ENCODE measurements at regions not wholly inside any gene's neighbourhood (a gene's known extent, or its start where the extent isn't known, plus 50 kb on each side); places are given as distances from the start of the nearest gene placed in this dataset.
"Not testable (repeated sequence)": the region's sequence is repeated elsewhere in the genome, so short reads cannot be mapped to it uniquely, and the experiment has no call there.

DNA sequence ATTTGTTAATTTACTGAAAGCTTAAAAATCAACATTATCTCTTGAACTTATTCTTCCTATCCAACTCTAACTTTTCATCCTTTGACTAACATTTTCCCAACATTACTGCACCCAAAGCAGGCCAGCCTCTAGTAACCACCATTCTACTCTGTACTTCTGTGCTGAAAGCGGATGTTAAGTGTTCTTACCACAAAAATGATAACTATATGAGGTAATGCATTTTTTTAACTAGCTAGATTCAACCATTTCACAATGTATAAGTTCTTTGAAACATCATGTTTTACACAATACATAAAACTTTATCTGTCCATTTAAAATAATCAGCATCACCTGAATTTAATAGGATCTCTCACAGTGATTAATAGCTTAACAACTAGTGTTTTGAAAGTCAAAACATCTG lies 468.5 kb upstream of the MGAT4C start:
- DNase-seq = no peak

DNA sequence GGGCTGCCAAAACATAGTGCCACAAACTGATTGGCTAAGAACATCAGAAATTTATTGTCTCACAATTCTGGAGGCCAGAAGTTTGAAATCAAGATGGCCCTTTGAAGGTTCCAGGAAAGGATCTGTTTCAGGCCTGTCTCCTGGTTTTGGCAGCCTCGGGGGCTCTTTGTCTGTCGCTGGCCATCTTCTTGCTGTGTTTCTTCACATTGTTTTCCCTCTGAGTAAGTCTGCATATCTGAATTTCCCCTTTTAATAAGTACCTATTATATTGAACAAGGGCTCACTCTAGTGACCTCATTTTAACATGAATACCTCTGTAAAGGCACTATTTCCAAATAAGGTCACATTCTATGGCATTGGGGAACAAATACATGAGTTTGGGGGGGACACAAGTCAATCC lies 467.1 kb upstream of the MGAT4C start:
- no peak for DNase-seq

DNA sequence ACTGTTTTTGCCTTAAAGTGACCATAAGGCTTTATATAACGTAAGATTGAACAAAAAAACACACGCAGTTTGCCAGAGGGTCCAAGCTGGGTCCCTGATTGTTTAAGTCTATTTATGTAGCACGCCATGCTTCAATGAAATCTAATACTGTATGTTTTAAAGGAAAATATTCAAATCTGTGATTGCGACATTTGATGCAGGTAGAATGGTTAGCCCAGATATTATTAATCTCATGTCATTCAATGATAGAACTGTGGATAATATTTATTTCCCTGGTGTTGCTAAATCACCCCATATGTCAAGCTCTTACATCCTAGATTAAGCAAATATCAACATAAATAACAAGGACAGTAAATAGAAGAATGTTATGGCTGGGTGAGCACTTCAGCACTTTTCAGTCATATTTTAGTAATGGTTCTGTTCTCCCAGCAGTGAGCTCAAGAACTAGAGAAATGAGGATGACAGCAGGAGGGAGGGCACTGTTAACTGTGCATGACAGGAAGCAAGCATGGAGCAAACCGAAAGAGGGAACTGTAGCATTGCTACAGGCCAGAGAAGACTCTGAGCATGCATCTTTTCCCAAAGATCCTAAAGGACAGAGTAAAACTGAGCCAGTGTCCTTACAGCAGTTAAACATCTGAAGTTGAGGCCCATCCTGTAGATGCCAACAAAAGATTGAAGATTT lies 465.7 kb upstream of the MGAT4C start:
- no peak for DNase-seq

DNA sequence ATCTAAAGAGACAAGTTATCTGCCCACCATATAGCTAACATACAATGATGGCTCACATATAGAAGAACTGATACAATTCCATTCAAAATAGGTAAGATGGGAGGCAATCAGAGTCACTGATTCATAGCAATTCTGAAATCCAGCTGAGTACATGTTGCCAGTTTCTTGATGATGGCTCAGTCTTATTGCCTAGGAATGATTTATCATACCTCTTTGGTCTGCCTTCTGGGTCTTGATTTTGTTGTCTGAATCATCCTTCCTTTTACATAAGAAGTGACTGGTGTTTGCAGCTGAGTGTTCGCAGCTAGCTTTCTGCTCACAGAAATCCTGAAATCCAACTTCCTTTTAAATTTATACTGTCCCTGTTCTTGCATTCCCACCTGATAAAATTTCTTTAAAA lies 463.2 kb upstream of the MGAT4C start:
- DNase-seq = no peak

DNA sequence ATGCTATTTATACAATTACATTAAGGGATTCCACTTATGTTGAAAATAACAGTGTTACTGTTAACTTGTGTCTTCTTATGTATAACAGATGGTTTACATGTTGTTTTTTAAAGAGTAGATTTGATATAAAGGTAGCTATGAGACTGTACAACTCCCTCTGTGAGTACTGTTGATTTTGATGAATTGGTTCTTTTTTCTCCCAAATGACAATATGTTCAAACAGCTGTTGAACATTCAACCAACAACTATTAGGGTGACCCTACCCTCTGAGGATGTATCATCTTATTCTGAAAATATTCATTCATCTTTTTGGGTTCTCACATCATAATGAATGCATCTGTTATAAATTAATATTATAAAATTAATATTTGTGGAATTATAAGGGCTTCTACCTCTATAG lies 456.9 kb upstream of the MGAT4C start:
- no peak for DNase-seq

DNA sequence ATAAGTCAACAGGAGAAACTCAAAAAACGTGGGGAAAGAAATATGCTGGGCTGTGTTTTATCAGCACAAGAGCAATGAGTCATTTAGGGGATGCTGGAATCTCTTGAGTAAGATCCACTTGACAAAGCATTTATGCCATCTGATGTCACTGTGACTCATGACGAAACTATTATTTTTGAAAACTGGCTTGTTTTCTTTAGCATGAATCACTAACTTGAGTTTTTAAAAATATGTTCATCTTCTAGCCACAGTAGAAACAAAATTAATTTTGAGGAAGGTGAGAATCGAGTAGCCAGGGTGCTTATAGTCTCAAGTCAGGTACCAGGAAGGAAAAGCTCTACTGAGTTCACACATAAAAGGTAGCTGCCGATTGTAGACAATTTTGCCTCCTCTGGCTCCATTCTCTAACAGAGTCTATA lies 456.2 kb upstream of the MGAT4C start:
- DNase-seq = peak; percentile 42

DNA sequence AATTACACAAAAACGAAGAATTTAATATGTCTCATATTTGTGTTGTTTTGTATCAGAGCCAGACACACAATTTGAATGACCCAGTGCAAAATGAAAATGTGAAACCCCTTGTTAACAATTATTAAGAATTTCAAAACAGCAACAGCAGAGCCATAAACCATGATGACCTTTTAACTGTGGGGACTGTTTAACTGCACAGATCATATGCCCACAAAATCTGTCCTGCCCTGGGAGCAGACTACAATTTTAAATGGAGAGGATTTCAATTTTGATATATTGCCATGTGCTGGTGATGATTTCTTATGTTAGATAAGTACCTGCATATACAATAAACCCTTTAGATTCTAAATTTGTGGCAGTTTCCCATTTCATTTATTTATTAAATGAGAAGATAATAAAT lies 455.5 kb upstream of the MGAT4C start:
- DNase-seq = no peak

DNA sequence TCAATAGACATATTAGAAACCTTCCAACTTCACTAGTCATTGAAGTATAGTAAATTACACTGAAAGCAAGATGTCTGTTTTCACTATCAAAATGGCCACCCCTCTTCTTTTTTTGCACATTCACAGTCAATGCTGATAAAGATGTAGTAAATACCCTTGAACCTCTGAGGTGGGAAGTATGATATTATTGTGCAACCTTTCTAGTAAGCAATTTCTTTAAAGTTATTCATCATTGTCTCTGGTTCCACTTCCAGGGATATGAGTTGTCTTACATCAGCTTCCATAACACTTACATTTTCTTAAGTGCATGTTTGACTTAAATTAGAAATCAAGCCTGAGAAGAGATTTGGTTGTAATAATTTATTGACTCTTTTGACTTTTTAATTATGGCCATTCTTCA lies 453.9 kb upstream of the MGAT4C start:
- no peak for DNase-seq

DNA sequence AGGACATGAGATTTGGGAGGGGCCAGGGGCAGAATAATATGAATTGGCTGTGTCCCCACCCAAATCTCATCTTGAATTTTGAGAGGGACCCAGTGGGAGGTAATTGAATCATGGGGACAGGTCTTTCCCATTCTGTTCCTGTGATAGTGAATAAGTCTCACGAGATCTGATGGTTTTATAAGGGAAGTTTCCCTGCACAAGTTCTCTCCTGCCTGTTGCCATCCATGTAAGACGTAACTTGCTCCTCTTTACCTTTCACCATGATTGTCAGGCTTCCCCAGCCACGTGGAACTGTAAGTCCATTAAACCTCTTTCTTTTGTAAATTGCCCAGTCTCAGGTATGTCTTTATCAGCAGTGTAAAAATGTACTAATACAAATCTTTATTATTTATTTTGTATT lies 452.8 kb upstream of the MGAT4C start:
- not testable (repeated sequence) for DNase-seq

DNA sequence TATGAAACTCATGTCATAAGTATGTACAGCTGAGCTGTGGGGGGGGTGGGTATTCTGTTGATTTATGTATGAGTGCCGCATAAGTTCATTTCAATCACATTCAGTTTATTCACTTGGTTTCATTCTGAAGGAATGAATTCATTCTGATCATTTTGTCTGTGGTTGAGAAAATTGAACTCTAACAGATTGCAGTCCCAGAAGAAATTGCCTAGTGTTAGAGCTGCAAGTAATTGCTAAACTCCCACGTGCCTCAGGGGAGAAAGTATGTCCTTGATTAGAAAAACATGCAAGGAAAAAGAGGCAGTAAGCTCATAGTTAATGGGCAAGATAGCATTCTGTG lies 442.4 kb upstream of the MGAT4C start:
- no peak for DNase-seq

DNA sequence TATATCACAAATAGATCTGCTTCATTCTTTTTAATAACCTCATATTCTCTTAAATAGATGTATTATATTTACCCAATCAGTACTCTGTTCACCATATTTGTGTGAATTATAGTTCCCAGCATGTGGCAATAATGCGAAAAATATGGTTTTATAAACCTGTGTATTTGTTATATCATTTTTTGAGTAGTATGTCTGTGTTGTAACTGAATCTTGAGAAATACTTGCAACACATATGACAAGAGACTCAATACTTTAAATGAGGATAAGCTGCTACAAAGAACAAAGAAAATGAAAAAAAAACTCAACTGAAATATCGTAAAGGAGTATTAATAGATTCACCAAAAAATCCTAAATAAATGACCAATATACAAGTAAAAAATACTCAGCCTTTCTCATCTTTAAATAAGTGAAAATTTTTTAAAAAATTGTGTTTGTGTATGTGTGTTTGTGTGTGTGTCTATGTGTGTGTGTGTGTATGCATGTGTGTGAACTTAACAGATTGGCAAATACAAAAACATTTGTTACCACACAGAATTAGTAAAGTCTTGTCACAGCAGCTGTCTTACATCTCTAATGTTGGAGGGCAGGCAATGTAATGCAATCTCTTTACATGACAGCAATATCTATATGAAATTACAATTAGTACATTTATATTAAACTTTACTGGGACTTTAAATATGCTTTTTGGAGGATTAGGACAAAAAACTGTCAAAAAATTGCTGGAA lies 441.9 kb upstream of the MGAT4C start:
- DNase-seq = no peak

DNA sequence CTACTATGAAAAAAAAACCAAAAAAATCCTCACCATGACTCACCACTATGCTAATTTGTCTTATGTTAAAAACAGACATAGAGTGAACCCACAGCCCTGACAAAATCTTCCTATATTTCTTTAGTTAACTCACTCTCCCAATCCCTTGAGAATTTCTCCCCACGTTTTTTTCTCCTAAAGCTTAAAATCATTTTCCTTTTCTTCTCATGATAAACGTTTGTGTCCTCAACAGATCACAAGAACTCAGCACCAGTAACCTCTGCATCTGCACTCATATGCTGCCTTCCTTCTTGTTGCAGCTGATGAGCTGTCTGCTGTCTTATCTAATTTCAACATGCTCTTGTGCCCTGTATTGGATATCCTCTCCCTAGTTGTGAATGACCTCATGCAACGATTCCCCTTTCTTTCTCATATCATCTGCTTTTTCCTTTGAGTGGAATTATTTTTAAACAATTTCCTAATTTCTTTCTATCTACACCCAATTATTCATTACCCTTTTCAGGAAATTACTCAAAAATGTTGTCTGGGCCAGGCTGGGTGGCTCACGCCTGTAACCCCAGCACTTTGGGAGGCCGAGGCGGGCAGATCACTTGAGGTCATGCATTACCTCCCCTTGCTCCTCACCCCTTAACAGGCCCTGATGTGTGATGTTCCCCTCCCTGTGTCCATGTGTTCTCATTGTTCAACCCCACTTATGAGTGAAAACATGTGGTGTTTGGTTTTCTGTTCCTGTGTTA lies 427.5 kb upstream of the MGAT4C start:
- no peak for DNase-seq

DNA sequence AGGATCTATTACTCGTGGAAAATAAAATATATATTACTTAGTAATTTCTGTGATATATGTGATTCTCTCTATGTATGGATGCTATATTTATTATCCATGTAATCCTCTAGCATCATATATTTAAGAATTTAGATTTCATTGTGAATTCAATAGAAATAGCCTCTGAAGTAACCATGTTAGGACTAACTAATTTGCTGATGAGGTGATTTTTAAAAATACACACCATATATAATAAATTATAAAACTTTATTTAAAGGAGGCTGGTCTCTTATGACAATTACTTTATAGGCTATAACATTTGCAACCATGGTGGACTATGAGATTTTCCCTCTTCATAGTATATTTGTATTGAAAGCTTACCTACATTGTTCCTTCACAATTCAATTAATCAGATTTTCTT lies 424.9 kb upstream of the MGAT4C start:
- no peak for DNase-seq

DNA sequence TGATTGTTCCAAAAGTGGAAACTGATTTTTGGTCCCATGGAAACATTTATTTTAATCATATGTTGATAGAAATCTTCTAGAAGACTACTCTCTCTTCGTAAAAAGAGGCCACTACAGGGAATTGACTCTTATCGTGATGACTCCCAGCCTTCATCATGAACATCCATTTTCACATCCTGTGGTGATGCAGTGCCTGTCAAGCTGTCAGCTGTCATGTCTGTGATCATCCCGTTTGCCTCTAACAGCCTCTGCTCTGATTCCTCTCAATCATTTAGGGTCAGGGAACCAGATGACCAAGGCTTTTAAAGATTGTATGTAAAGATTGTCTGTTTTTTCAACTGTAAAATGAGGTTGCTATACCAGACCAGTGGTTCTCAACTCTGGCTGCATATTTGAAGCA lies 419.0 kb upstream of the MGAT4C start:
- DNase-seq = no peak

DNA sequence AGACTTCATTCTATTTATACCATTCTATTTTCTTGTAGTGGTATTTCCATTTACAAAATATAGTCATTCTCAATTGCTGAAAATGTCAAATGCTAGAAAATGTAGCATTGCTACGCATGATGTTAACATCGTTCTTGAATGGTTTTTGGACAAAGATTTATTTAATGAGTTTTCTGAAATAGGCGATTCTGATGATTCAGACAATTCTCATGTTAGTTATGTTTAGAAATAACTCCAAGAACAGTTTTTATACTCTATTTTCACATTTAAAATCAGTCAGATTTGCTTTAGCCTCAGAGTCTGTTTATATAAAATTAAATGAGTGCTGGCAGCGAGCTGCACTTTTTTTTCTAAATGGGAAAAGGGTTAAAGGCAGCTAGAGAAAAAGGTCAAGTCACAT lies 414.8 kb upstream of the MGAT4C start:
- no peak for DNase-seq

DNA sequence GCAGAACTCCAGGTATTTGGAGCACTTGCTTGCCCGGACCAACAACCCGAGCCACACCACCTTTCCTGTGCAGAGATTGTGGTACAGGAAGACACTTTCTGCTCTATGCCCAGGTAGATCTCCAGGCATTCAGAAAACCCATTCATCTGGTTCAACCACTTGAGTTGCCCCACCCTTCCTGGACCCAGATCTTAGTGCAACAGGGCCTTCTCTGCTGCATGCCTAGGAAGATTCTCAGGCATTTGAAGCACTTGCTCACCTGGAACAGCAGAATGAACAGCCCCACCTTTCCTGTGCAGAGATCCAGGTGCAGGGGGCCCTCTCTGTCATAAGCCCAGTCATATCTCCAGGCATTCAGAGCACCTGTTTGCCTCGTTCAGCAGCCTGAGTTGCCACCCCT lies 412.8 kb upstream of the MGAT4C start:
- DNase-seq = no peak

DNA sequence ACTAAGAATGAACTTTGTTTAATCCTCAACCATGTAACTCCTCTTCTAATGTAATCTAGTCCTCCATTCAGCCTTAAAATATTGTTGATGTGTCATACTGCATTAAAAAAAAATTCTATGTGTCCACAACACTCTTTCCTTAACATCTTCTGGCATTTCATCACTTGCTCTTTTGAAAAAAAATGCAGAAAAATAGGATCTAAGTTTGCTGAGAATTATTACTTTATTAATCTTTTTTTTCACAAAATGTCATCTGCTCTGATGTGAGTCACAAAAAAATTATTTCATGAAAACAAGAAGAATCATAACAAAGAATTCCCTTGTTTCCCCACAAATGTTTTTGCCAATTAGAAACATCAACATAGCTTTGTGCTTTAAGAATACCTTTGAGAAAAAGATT lies 410.1 kb upstream of the MGAT4C start:
- DNase-seq = no peak

DNA sequence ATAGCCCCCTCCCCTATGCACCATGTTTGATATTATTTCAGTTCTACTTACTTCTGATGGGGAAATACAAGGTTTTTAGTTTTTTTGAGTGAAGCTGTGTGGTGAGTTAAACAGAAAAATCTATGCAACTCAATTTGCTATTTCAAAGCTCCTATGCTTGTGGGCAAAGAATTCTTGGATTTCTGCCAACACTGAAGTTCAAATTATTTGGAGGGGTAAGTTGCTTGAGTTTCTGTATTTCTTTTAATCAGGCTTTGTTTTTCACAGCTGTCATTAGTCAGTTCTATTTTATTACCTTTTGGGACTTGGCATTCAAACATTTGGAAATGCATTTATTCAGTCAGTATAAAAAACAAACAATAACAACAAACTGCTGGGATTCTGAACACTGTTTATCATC lies 407.5 kb upstream of the MGAT4C start:
- DNase-seq = no peak

DNA sequence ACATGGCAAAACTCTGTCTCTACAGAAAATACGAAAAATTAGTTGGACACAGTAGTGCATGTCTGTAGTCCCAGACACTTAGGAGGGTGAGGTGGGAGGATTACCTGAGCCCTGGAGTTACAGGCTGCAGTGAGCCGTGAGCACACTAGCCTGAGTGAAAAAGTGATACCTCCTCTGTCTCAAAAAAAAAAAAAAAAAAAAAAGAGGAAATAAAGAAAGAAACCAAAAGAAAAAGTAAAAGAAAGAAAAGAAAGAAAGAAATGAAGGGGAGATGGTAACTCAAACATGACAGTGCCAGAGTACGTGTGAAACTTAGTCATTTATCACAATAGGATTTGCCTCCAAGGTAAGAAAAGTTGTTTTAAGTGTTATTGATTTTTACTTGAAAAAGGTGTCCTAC lies 407.0 kb upstream of the MGAT4C start:
- DNase-seq = peak; percentile 4

DNA sequence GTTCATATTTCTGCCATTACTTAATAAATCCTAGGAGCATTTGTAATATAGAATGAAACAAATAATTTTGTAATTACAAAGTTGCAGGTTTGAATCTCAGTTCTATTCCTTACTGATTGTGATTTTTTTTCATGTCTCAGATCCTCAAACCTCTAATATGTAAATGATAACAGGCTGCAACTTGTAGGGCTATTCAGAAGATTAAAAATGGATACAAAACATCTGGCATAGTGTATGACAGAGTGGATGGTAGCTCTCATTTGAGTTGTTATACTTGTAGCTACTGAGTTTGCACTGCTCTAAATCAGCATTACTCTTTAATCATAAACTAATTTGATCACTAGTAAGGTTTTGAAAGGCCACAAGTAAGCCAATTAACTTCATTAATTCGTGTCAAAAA lies 406.3 kb upstream of the MGAT4C start:
- no peak for DNase-seq

DNA sequence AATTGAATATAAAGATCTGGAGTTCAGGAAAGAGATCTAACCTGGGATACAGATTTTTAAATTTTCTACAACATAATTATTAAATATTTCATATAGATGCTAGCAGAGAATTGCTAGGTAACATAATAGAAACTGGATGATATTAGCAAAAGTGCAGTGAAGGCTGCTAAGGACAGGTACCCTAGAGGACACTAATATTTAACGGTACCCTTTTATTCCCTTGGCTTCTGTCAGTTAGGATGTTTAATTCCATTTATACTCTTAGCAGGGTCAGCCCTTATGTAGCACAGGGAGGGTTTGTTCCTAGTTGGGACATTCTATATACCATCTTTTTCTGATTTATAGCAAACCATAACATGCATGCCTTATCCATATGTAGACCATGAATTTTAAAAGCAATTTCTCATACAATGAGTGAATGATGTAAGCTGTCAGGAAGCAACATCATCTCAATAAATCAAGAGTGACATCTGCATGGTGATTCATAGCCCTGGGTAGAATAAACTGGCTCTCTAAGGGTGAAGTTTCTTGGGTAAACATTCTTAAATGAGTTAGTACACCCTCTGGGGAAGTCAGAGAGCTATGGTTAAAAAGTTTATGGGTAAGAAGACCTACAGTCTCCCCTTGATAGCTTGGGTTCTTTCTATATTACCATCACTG lies 404.4 kb upstream of the MGAT4C start:
- DNase-seq = no peak

DNA sequence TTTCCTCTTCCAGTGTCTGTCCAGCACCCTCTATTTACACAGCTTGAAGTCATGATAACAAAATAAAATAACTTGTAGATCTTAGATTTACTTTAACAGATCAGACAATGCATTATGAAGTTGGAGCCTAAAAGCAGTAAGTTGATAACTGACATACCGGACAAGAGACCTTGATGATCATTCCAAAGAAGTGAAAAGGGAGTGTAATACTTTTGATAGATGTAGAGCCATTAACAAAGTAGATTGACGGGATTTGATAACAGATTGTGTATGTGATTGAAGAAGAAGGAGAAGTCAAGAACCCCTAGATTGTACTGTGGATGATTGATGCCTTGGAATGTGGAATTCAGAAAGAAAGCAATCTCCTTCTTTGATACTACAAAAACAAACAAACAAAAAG lies 403.8 kb upstream of the MGAT4C start:
- DNase-seq = no peak

DNA sequence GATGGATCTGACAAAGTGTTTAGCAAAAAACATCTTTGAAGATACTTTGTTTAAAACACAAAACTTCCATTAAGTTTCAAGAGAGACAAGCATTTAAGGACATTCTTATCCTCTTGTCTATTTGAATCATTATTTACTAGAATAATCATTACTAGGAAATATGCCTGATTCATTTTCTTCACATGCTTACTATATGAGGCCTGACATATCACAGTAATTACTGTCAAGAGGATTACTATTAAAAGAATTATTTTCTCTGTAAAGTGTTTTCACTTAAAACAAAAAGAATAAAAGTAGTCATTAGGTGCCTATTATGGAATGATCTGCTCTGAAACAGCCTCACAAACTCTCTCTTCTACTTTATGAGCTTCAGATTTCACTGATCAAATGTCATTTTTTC lies 402.1 kb upstream of the MGAT4C start:
- DNase-seq = no peak

DNA sequence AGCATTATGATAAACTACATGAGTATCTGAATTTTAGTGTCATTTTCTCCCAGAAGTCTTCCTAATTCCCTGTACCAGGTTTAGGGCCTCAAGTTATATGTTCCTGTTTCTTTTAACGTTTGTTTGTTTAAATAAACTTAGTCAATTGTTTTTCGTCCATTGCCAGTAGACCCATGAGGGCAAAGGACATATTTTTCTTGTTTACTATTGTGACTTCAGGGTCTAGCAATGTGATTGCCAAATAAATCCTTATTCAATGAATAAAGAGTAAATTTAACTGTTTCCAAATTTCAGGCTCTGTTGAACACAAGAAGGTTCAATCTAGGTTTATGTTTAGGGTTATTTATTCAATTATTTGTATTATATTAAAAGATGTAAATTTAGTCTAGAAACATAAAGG lies 391.6 kb upstream of the MGAT4C start:
- DNase-seq = no peak

All from suppressor macrophage treated with lipopolysaccharide for 4 hours (primary cell).